SK-N-SH treated with all-trans-retinoic acid at 6 μM for 48 hours (cell line): ENCODE measurements at regions not wholly inside any gene's neighbourhood (a gene's known extent, or its start where the extent isn't known, plus 50 kb on each side); places are given as distances from the start of the nearest gene placed in this dataset.

Source experiments
- ESRRG ChIP-seq: fragments of 250-450 bp; sonication (Bioruptor Pico); IDR thresholded peaks from 2 replicates; pipeline ENCODE4 v1.6.1; 2021; ENCODE audit warnings: mild to moderate bottlenecking
- OSR1 ChIP-seq: fragments of 250-450 bp; sonication (Bioruptor Pico); IDR thresholded peaks from 2 replicates; pipeline ENCODE4 v1.8.0; 2022; ENCODE audit warnings: moderate library complexity, mild to moderate bottlenecking, inconsistent platforms
- RARB ChIP-seq: fragments of 250-450 bp; sonication (Bioruptor Pico); IDR thresholded peaks from 2 replicates; pipeline ENCODE4 v1.8.0; 2021; ENCODE audit warnings: mild to moderate bottlenecking, moderate library complexity
- ZNF565 ChIP-seq: fragments of 450-650 bp; formaldehyde crosslinking; conservative IDR thresholded peaks from 2 replicates; pipeline ENCODE4 v1.5.0; 2020; ENCODE audit warnings: low read depth, mild to moderate bottlenecking, moderate library complexity
- ZNF70 ChIP-seq: fragments of 450-650 bp; formaldehyde crosslinking; IDR thresholded peaks from 2 replicates; pipeline ENCODE4 v1.5.0; 2020; ENCODE audit warnings: mild to moderate bottlenecking, moderate library complexity
- TF ChIP-seq, protein P1 (sequence below): fragments of 250-450 bp; sonication (Bioruptor Pico); IDR thresholded peaks from 2 replicates; pipeline ENCODE4 v1.5.1; 2021; ENCODE audit warnings: mild to moderate bottlenecking, moderate library complexity
- TF ChIP-seq, protein P2 (sequence below): fragments of 250-450 bp; sonication (Bioruptor Pico); IDR thresholded peaks from 2 replicates; pipeline ENCODE4 v1.8.0; 2020; ENCODE audit warnings: mild to moderate bottlenecking, moderate library complexity, borderline replicate concordance
- TF ChIP-seq, protein P3 (sequence below): fragments of 250-450 bp; sonication (Bioruptor Pico); IDR thresholded peaks from 2 replicates; pipeline ENCODE4 v1.5.1; 2020; ENCODE audit warnings: low read depth, mild to moderate bottlenecking, moderate library complexity

DNA sequence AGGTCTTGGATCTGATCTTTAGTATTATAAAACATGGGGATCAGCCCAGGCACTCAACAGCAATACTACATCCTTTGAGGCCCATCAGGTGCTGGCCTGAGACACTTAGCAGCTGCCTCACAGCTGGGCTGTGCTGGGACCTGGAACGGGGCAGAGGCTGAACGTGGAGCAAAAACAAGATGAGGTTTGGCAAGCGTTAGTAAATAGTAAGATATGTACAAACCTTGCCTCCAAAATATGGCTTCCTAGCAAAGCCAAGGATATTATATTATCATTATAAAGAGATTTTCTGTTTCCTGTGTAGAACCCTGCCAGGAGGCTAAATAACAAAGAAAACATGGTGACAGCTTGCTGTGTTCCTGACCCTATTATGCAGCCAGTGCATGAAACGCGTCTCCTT, 60.0 kb upstream of the SPON1 start:
- TF ChIP-seq, protein P1, sequence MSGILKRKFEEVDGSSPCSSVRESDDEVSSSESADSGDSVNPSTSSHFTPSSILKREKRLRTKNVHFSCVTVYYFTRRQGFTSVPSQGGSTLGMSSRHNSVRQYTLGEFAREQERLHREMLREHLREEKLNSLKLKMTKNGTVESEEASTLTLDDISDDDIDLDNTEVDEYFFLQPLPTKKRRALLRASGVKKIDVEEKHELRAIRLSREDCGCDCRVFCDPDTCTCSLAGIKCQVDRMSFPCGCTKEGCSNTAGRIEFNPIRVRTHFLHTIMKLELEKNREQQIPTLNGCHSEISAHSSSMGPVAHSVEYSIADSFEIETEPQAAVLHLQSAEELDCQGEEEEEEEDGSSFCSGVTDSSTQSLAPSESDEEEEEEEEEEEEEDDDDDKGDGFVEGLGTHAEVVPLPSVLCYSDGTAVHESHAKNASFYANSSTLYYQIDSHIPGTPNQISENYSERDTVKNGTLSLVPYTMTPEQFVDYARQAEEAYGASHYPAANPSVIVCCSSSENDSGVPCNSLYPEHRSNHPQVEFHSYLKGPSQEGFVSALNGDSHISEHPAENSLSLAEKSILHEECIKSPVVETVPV (CRISPR knock-in tag): no peak
- TF ChIP-seq, protein P2, sequence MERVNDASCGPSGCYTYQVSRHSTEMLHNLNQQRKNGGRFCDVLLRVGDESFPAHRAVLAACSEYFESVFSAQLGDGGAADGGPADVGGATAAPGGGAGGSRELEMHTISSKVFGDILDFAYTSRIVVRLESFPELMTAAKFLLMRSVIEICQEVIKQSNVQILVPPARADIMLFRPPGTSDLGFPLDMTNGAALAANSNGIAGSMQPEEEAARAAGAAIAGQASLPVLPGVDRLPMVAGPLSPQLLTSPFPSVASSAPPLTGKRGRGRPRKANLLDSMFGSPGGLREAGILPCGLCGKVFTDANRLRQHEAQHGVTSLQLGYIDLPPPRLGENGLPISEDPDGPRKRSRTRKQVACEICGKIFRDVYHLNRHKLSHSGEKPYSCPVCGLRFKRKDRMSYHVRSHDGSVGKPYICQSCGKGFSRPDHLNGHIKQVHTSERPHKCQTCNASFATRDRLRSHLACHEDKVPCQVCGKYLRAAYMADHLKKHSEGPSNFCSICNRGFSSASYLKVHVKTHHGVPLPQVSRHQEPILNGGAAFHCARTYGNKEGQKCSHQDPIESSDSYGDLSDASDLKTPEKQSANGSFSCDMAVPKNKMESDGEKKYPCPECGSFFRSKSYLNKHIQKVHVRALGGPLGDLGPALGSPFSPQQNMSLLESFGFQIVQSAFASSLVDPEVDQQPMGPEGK: no peak
- no peak for TF ChIP-seq RARB (CRISPR knock-in tag)
- no peak for TF ChIP-seq ESRRG
- TF ChIP-seq OSR1 (CRISPR knock-in tag): no peak
- no peak for TF ChIP-seq ZNF70
- TF ChIP-seq ZNF565 (CRISPR knock-in tag): no peak
- TF ChIP-seq, protein P3, sequence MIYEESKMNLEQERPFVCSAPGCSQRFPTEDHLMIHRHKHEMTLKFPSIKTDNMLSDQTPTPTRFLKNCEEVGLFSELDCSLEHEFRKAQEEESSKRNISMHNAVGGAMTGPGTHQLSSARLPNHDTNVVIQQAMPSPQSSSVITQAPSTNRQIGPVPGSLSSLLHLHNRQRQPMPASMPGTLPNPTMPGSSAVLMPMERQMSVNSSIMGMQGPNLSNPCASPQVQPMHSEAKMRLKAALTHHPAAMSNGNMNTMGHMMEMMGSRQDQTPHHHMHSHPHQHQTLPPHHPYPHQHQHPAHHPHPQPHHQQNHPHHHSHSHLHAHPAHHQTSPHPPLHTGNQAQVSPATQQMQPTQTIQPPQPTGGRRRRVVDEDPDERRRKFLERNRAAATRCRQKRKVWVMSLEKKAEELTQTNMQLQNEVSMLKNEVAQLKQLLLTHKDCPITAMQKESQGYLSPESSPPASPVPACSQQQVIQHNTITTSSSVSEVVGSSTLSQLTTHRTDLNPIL (CRISPR knock-in tag): no peak
